ENCODE measurements at regions not wholly inside any gene's neighbourhood (a gene's known extent, or its start where the extent isn't known, plus 50 kb on each side); places are given as distances from the start of the nearest gene placed in this dataset.
A peak's percentile ranks its signal among the peaks of the same experiment; 100 is the strongest.

- no peak for DNase-seq (ENCODE audit: low read depth)
- TF ChIP-seq CTCF (conservative IDR thresholded peaks at IDR 0.05; ENCODE audit: low read depth, low read length), result no peak
- H3K4me3 ChIP-seq (ENCODE audit: low read length), result no peak overlapping the region
These were observed 422.8 kb upstream of the NAALADL2 start for GRCh38 chr3:174436367-174436766.

- DNase-seq (ENCODE audit: low read depth), result peak; percentile 12
- TF ChIP-seq CTCF (conservative IDR thresholded peaks at IDR 0.05; ENCODE audit: low read depth, low read length), result no peak
- H3K4me3 ChIP-seq (ENCODE audit: low read length), result peak overlapping the region; percentile 65
These were observed 420.5 kb upstream of the NAALADL2 start for GRCh38 chr3:174438501-174439145.

GRCh38 chr3:174439331-174440252, 419.5 kb upstream of the NAALADL2 start:
- no peak for TF ChIP-seq CTCF (conservative IDR thresholded peaks at IDR 0.05; ENCODE audit: low read depth, low read length)
- H3K4me3 ChIP-seq (ENCODE audit: low read length), result peak overlapping the region; percentile 65
- peak; percentile 53 for DNase-seq (ENCODE audit: low read depth)

- DNase-seq (ENCODE audit: low read depth), result peak; percentile 26
- TF ChIP-seq CTCF (conservative IDR thresholded peaks at IDR 0.05; ENCODE audit: low read depth, low read length), result no peak
- peak overlapping the region; percentile 65 for H3K4me3 ChIP-seq (ENCODE audit: low read length)
These were observed 418.9 kb upstream of the NAALADL2 start for GRCh38 chr3:174440253-174440701.

GRCh38 chr3:174440741-174441587, 418.2 kb upstream of the NAALADL2 start:
- H3K4me3 ChIP-seq (ENCODE audit: low read length), result peak overlapping the region; percentile 65
- TF ChIP-seq CTCF (conservative IDR thresholded peaks at IDR 0.05; ENCODE audit: low read depth, low read length), result no peak
- DNase-seq (ENCODE audit: low read depth), result peak; percentile 58

GRCh38 chr3:174441588-174442301, 417.4 kb upstream of the NAALADL2 start:
- TF ChIP-seq CTCF (conservative IDR thresholded peaks at IDR 0.05; ENCODE audit: low read depth, low read length), result no peak

More at GRCh38 chr3:174441588-174442301, 417.4 kb upstream of the NAALADL2 start:
- peak; percentile 30 for DNase-seq (ENCODE audit: low read depth)
- peak overlapping the region; percentile 65 for H3K4me3 ChIP-seq (ENCODE audit: low read length)

Data from retinal pigment epithelial cell (primary cell).